ENCODE measurements at regions not wholly inside any gene's neighbourhood (a gene's known extent, or its start where the extent isn't known, plus 50 kb on each side); places are given as distances from the start of the nearest gene placed in this dataset.
"Not testable (repeated sequence)": the region's sequence is repeated elsewhere in the genome, so short reads cannot be mapped to it uniquely, and the experiment has no call there.

- peak; percentile 44; the same call in 1 of the 2 replicates for TF ChIP-seq POLR2AphosphoS5 (IDR thresholded peaks at IDR 0.05; ENCODE audit: low read depth, low read length)
- H3K18ac ChIP-seq (ENCODE audit: extremely low read depth, low read length); FAIRE-seq; H3K14ac ChIP-seq (ENCODE audit: insufficient read length); H2BK12ac ChIP-seq (ENCODE audit: low read depth, low read length); H3K56ac ChIP-seq (replicated peaks; ENCODE audit: insufficient read length, low read depth, low read length); H4K91ac ChIP-seq (replicated peaks; ENCODE audit: insufficient read length, low read length); H4K5ac ChIP-seq (ENCODE audit: insufficient read length, low read depth, low read length); H4K20me1 ChIP-seq (replicated peaks in 1 of 2; ENCODE audit: control insufficient read depth in 1 of 2, insufficient read depth in 2 of 2, low read length in 2 of 2); H3K9me3 ChIP-seq (ENCODE audit: insufficient read depth in 2 of 2, low read depth in 1 of 2, low read length in 1 of 2); H2BK120ac ChIP-seq (replicated peaks; ENCODE audit: low read depth, low read length); H4K8ac ChIP-seq (ENCODE audit: extremely low read depth, insufficient read depth, low read length); H3K27me3 ChIP-seq (replicated peaks in 1 of 4; ENCODE audit: control insufficient read depth in 3 of 4, extremely low read depth in 1 of 4, insufficient read depth in 3 of 4, low read length in 3 of 4); H2AK5ac ChIP-seq (ENCODE audit: low read depth, low read length); H2BK15ac ChIP-seq (ENCODE audit: low read length); H2AFZ ChIP-seq (ENCODE audit: low read length); H3K9ac ChIP-seq (replicated peaks in 1 of 4; ENCODE audit: extremely low read depth in 1 of 4, low read depth in 3 of 4, low read length in 3 of 4); CTCF ChIA-PET (ENCODE audit: partially characterized antibody); H3K4me2 ChIP-seq (ENCODE audit: insufficient read depth in 1 of 2, low read depth in 2 of 2, low read length in 2 of 2); H3K23me2 ChIP-seq (ENCODE audit: low read depth, low read length); H3K23ac ChIP-seq (ENCODE audit: insufficient read length); H3K79me1 ChIP-seq (ENCODE audit: low read depth, low read length); H3K4me1 ChIP-seq (replicated peaks in 1 of 4; ENCODE audit: control insufficient read depth in 3 of 4, insufficient read depth in 4 of 4, low read length in 3 of 4); H2BK5ac ChIP-seq (ENCODE audit: low read depth, low read length); H3K4ac ChIP-seq (replicated peaks; ENCODE audit: insufficient read length, low read depth, low read length); H3K4me3 ChIP-seq (ENCODE audit: extremely low read depth in 1 of 4, insufficient read depth in 2 of 4, low read depth in 3 of 4, low read length in 4 of 4); H3K79me2 ChIP-seq (ENCODE audit: control insufficient read depth in 1 of 2, insufficient read depth in 2 of 2, low read length in 2 of 2); H2BK20ac ChIP-seq (ENCODE audit: low read length); POLR2A ChIA-PET (ENCODE audit: partially characterized antibody); H3K27ac ChIP-seq (ENCODE audit: low read depth, low read length): not testable (repeated sequence)
- peaks cover 0 to 25% (median 6%) of the 10 kb centered on the region in 4 experiments; a peak in 4 of 8 replicates for H3K36me3 ChIP-seq (ENCODE audit: control insufficient read depth in 2 of 4, insufficient read depth in 4 of 4, low read length in 3 of 4)
- 21% methylated on average over 5 of the region's 7 CpGs; no CpG with 5 or more reads in 1 of the 2 experiments for WGBS, 2 experiments (ENCODE audit: extremely low coverage in 1 of 2, insufficient coverage in 1 of 2, insufficient read length in 1 of 2, insufficient replicate concordance in 2 of 2, low coverage in 1 of 2, low lambda C conversion rate in 2 of 2, missing lambda C conversion rate in 1 of 2)
- peak in 1 of 2 experiments; percentile 44 for DNase-seq (ENCODE audit: low read depth in 1 of 2, low spot score in 2 of 2)
These were observed 320.9 kb downstream of the PCDH11X start for GRCh38 chrX:92100095-92100494.

All from H1 (cell line).